VCaP (cell line): ENCODE measurements at regions not wholly inside any gene's neighbourhood (a gene's known extent, or its start where the extent isn't known, plus 50 kb on each side); places are given as distances from the start of the nearest gene placed in this dataset.

Source experiments
- H3K27ac ChIP-seq: fragments of 450-650 bp; 2 replicates; pipeline ENCODE4 v1.5.1; 2017
- TF ChIP-seq, protein P1 (sequence below): fragments of 450-650 bp; conservative IDR thresholded peaks from 2 replicates; pipeline ENCODE4 v1.5.1; 2017; ENCODE audit warnings: mild to moderate bottlenecking, moderate library complexity

- no peak overlapping the region for H3K27ac ChIP-seq
- TF ChIP-seq, protein P1, sequence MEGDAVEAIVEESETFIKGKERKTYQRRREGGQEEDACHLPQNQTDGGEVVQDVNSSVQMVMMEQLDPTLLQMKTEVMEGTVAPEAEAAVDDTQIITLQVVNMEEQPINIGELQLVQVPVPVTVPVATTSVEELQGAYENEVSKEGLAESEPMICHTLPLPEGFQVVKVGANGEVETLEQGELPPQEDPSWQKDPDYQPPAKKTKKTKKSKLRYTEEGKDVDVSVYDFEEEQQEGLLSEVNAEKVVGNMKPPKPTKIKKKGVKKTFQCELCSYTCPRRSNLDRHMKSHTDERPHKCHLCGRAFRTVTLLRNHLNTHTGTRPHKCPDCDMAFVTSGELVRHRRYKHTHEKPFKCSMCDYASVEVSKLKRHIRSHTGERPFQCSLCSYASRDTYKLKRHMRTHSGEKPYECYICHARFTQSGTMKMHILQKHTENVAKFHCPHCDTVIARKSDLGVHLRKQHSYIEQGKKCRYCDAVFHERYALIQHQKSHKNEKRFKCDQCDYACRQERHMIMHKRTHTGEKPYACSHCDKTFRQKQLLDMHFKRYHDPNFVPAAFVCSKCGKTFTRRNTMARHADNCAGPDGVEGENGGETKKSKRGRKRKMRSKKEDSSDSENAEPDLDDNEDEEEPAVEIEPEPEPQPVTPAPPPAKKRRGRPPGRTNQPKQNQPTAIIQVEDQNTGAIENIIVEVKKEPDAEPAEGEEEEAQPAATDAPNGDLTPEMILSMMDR: no peak
Measured at GRCh38 chr16:64428463-64429113, 693.3 kb downstream of the CDH11 start.

DNA sequence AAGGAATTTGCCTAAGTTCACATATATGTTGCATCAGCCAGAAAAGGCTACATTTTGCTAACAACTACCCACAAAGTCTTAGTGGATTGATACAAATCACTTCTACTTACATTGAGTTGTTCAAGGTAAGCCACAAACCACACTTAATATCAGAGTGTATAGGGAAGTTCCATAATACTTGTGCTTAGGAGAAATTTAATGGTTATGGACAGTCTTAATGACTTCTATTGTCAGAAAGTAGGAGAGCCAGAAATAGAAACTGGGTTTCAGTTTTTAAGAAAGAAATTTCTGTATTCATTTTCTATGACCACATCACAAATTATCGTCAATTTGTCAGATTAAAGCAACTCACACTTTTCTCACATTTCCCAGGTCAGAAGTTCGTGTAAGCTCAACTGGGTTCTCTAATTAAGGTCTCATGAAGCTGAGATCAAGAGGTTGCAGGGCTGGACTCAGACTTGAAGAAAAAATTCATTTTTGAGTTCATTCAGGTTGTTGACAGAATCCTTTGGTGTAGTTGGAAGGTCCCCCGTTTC lies 695.7 kb downstream of the CDH11 start:
- TF ChIP-seq, protein P1: no peak
- H3K27ac ChIP-seq: no peak overlapping the region

DNA sequence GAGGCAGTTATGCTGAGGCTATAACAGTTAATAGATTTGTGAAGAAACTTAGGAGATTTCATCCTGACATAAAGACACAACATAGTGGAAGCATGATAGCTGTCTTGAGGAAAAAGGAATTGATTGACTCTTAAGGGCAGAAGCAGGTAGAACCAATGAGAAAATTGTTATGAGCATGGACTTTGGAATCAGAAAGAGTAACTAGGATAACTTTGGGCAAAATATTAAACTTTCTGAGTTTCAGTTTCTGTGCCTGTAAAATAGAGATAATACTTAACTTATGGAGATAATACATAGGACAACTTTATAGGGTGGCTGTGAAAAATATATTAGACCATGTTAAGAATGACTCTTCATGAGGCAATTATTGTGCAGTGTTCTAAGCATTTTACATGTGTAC lies 696.5 kb downstream of the CDH11 start:
- TF ChIP-seq, protein P1: no peak
- H3K27ac ChIP-seq: no peak overlapping the region

DNA sequence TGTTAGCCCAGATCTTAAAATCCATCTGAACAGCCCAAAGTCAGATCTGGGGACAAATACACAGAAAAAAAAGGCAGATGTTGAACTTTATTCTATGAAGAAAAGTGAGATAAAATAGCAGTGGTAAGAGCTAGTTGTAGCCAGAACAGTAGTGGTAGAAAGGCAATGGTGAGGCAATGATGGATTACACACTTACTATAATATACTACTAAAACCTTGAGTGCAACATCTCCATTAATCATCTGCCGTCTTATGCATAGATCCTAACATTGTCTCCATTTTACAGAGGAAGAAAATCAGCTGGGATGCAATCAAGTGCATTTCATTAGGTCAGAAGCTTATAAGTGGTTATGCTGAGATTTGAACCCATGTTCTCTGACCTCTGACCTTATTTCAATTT lies 699.6 kb downstream of the CDH11 start:
- no peak overlapping the region for H3K27ac ChIP-seq
- TF ChIP-seq, protein P1: no peak

DNA sequence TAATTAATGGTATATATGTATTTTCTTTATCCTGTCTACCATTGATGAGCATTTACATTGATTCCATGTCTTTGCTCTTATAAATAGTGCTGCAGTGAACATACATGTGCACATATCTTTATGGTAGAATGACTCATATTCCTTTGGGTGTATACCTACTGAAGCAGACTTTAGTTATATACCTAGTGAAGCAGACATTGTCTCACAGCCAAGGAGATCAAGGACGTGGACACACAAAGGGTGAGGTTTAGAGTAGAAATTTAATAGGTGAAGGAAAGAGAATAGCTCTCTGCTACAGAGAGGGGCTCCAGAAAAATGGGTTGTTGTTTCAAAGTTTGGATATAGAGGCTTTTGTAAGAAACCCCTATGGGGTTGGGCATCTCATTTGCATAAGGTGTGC lies 700.3 kb downstream of the CDH11 start:
- no peak overlapping the region for H3K27ac ChIP-seq
- TF ChIP-seq, protein P1: no peak

GRCh38 chr16:64419832-64420231 lies 702.0 kb downstream of the CDH11 start:
- TF ChIP-seq, protein P1: no peak
- H3K27ac ChIP-seq: no peak overlapping the region

- H3K27ac ChIP-seq: no peak overlapping the region
- TF ChIP-seq, protein P1: no peak
Measured at GRCh38 chr16:64417711-64418227, 704.1 kb downstream of the CDH11 start.
